IPS-18c (cell line): ENCODE measurements at regions not wholly inside any gene's neighbourhood (a gene's known extent, or its start where the extent isn't known, plus 50 kb on each side); places are given as distances from the start of the nearest gene placed in this dataset.

Source experiments
- H3K4me3 ChIP-seq: 2 replicates; pipeline ENCODE4 v1.7.0; 2013; ENCODE audit warnings: low read depth, mild to moderate bottlenecking, low read length, moderate library complexity; ENCODE audit not compliant: insufficient read depth
- H3K9me3 ChIP-seq: one replicate; pipeline ENCODE4 v1.6.1; 2013; ENCODE audit warnings: mild to moderate bottlenecking, low read length, moderate library complexity; ENCODE audit not compliant: control insufficient read depth, insufficient read depth

GRCh38 chr15:70535071-70535954 lies 228.0 kb downstream of the UACA start:
- no peaks in the 10 kb centered on the region for H3K9me3 ChIP-seq
- no peak overlapping the region for H3K4me3 ChIP-seq

- Histone ChIP-seq H3K4me3 (no peak overlapping the region), H3K9me3 (no peaks in the 10 kb centered on the region)
Observed at GRCh38 chr15:70533931-70534742, 229.2 kb downstream of the UACA start.

GRCh38 chr15:70532531-70533186 lies 230.7 kb downstream of the UACA start:
- no peaks in the 10 kb centered on the region for H3K9me3 ChIP-seq
- H3K4me3 ChIP-seq = no peak overlapping the region

- no peaks in the 10 kb centered on the region for H3K9me3 ChIP-seq
Observed at GRCh38 chr15:70531576-70531975, 231.8 kb downstream of the UACA start.

GRCh38 chr15:70530906-70531305 lies 232.5 kb downstream of the UACA start:
- H3K4me3 ChIP-seq = no peak overlapping the region
- H3K9me3 ChIP-seq = no peaks in the 10 kb centered on the region

More at GRCh38 chr15:70531576-70531975, 231.8 kb downstream of the UACA start:
- H3K4me3 ChIP-seq = no peak overlapping the region

GRCh38 chr15:70530503-70530902 lies 232.9 kb downstream of the UACA start:
- Histone ChIP-seq H3K4me3 (no peak overlapping the region), H3K9me3 (no peaks in the 10 kb centered on the region)

GRCh38 chr15:70530017-70530499 lies 233.3 kb downstream of the UACA start:
- H3K4me3 ChIP-seq = no peak overlapping the region
- no peaks in the 10 kb centered on the region for H3K9me3 ChIP-seq

GRCh38 chr15:70528816-70529215 lies 234.5 kb downstream of the UACA start:
- no peaks in the 10 kb centered on the region for H3K9me3 ChIP-seq
- no peak overlapping the region for H3K4me3 ChIP-seq

- Histone ChIP-seq H3K9me3 (no peaks in the 10 kb centered on the region), H3K4me3 (no peak overlapping the region)
Observed at GRCh38 chr15:70528270-70528706, 235.1 kb downstream of the UACA start.

- Histone ChIP-seq H3K4me3 (no peak overlapping the region), H3K9me3 (no peaks in the 10 kb centered on the region)
Observed at GRCh38 chr15:70526974-70527325, 236.4 kb downstream of the UACA start.

- no peaks in the 10 kb centered on the region for H3K9me3 ChIP-seq
- H3K4me3 ChIP-seq = no peak overlapping the region
Observed at GRCh38 chr15:70526221-70526973, 237.0 kb downstream of the UACA start.

- H3K4me3 ChIP-seq = no peak overlapping the region
Observed at GRCh38 chr15:70525551-70525950, 237.8 kb downstream of the UACA start.

GRCh38 chr15:70524470-70524869 lies 238.9 kb downstream of the UACA start:
- Histone ChIP-seq H3K9me3 (no peaks in the 10 kb centered on the region), H3K4me3 (no peak overlapping the region)

More at GRCh38 chr15:70525551-70525950, 237.8 kb downstream of the UACA start:
- no peaks in the 10 kb centered on the region for H3K9me3 ChIP-seq

GRCh38 chr15:70523616-70524015 lies 239.7 kb downstream of the UACA start:
- Histone ChIP-seq H3K4me3 (no peak overlapping the region), H3K9me3 (no peaks in the 10 kb centered on the region)

GRCh38 chr15:70523192-70523591 lies 240.2 kb downstream of the UACA start:
- Histone ChIP-seq H3K4me3 (no peak overlapping the region), H3K9me3 (no peaks in the 10 kb centered on the region)

GRCh38 chr15:70522323-70522966 lies 240.9 kb downstream of the UACA start:
- Histone ChIP-seq H3K4me3 (no peak overlapping the region), H3K9me3 (no peaks in the 10 kb centered on the region)
